ENCODE measurements at regions not wholly inside any gene's neighbourhood (a gene's known extent, or its start where the extent isn't known, plus 50 kb on each side); places are given as distances from the start of the nearest gene placed in this dataset.

- TF ChIP-seq POLR2A (IDR thresholded peaks at IDR 0.05) (no peak), CTCF (IDR thresholded peaks at IDR 0.05) (no peak)
These were observed 229.4 kb downstream of the SNCAIP start for GRCh38 chr5:122541388-122541787.
